H7 (cell line): ENCODE measurements at regions not wholly inside any gene's neighbourhood (a gene's known extent, or its start where the extent isn't known, plus 50 kb on each side); places are given as distances from the start of the nearest gene placed in this dataset.

ENCODE experiments used
- DNase-seq: peaks from one replicate; pipeline ENCODE4 v3.0.0; 2012
- H3K27me3 ChIP-seq: 2 replicates; pipeline ENCODE4 v1.6.0; 2011; ENCODE audit warnings: mild to moderate bottlenecking, low read length; ENCODE audit not compliant: control insufficient read depth, insufficient read depth
- H3K36me3 ChIP-seq: replicated peaks from 2 replicates; pipeline ENCODE4 v1.5.1; 2011; ENCODE audit warnings: low read length; ENCODE audit not compliant: control insufficient read depth, insufficient read depth
- H3K4me3 ChIP-seq: 2 replicates; pipeline ENCODE4 v1.5.1; 2011; ENCODE audit warnings: low read depth, mild to moderate bottlenecking, control low read depth, low read length, moderate library complexity; ENCODE audit not compliant: insufficient read depth

- no peaks in the 10 kb centered on the region for H3K27me3 ChIP-seq
- no peak overlapping the region for H3K4me3 ChIP-seq
- H3K36me3 ChIP-seq, result no peaks in the 10 kb centered on the region
- DNase-seq, result peak; percentile 17
Observed at GRCh38 chr2:52732849-52733395, 1034.7 kb upstream of the CHAC2 start.

GRCh38 chr2:52724585-52724984, 1043.0 kb upstream of the CHAC2 start:
- no peak for DNase-seq
- no peaks in the 10 kb centered on the region for H3K36me3 ChIP-seq
- H3K27me3 ChIP-seq, result no peaks in the 10 kb centered on the region
- no peak overlapping the region for H3K4me3 ChIP-seq

- no peak for DNase-seq
- Histone ChIP-seq H3K4me3 (no peak overlapping the region), H3K27me3 (no peaks in the 10 kb centered on the region), H3K36me3 (no peaks in the 10 kb centered on the region)
Observed at GRCh38 chr2:52717836-52718235, 1049.8 kb upstream of the CHAC2 start.

- Histone ChIP-seq H3K27me3 (no peaks in the 10 kb centered on the region), H3K36me3 (no peaks in the 10 kb centered on the region), H3K4me3 (no peak overlapping the region)
- no peak for DNase-seq
Observed at GRCh38 chr2:52710810-52711618, 1056.6 kb upstream of the CHAC2 start.

GRCh38 chr2:52704251-52704650, 1063.4 kb upstream of the CHAC2 start:
- no peak overlapping the region for H3K4me3 ChIP-seq
- H3K36me3 ChIP-seq, result no peaks in the 10 kb centered on the region
- no peaks in the 10 kb centered on the region for H3K27me3 ChIP-seq
- no peak for DNase-seq

- Histone ChIP-seq H3K36me3 (no peaks in the 10 kb centered on the region), H3K4me3 (no peak overlapping the region), H3K27me3 (no peaks in the 10 kb centered on the region)
- DNase-seq, result no peak
Observed at GRCh38 chr2:52703004-52703403, 1064.6 kb upstream of the CHAC2 start.

- DNase-seq, result no peak
- no peaks in the 10 kb centered on the region for H3K27me3 ChIP-seq
- no peak overlapping the region for H3K4me3 ChIP-seq
- no peaks in the 10 kb centered on the region for H3K36me3 ChIP-seq
Observed at GRCh38 chr2:52698408-52698807, 1069.2 kb upstream of the CHAC2 start.

- Histone ChIP-seq H3K36me3 (no peaks in the 10 kb centered on the region), H3K27me3 (no peaks in the 10 kb centered on the region), H3K4me3 (no peak overlapping the region)
- no peak for DNase-seq
Observed at GRCh38 chr2:52697690-52698089, 1069.9 kb upstream of the CHAC2 start.

GRCh38 chr2:52695731-52696130, 1071.9 kb upstream of the CHAC2 start:
- Histone ChIP-seq H3K4me3 (no peak overlapping the region), H3K27me3 (no peaks in the 10 kb centered on the region), H3K36me3 (no peaks in the 10 kb centered on the region)
- DNase-seq, result no peak

- no peak for DNase-seq
- no peak overlapping the region for H3K4me3 ChIP-seq
- no peaks in the 10 kb centered on the region for H3K36me3 ChIP-seq
- H3K27me3 ChIP-seq, result no peaks in the 10 kb centered on the region
Observed at GRCh38 chr2:52686935-52687334, 1080.7 kb upstream of the CHAC2 start.

GRCh38 chr2:52676056-52676455, 1091.5 kb upstream of the CHAC2 start:
- no peak for DNase-seq
- H3K4me3 ChIP-seq, result no peak overlapping the region
- H3K36me3 ChIP-seq, result no peaks in the 10 kb centered on the region
- H3K27me3 ChIP-seq, result no peaks in the 10 kb centered on the region

- Histone ChIP-seq H3K36me3 (no peaks in the 10 kb centered on the region), H3K4me3 (no peak overlapping the region), H3K27me3 (no peaks in the 10 kb centered on the region)
- no peak for DNase-seq
Observed at GRCh38 chr2:52668724-52669123, 1098.9 kb upstream of the CHAC2 start.

- H3K36me3 ChIP-seq, result no peaks in the 10 kb centered on the region
- no peaks in the 10 kb centered on the region for H3K27me3 ChIP-seq
- DNase-seq, result no peak
- no peak overlapping the region for H3K4me3 ChIP-seq
Observed at GRCh38 chr2:52659546-52659945, 1108.1 kb upstream of the CHAC2 start.

GRCh38 chr2:52658598-52658997, 1109.0 kb upstream of the CHAC2 start:
- no peak for DNase-seq
- no peaks in the 10 kb centered on the region for H3K27me3 ChIP-seq
- no peaks in the 10 kb centered on the region for H3K36me3 ChIP-seq
- H3K4me3 ChIP-seq, result no peak overlapping the region

GRCh38 chr2:52639692-52640091, 1127.9 kb upstream of the CHAC2 start:
- Histone ChIP-seq H3K27me3 (no peaks in the 10 kb centered on the region), H3K36me3 (no peaks in the 10 kb centered on the region), H3K4me3 (no peak overlapping the region)
- no peak for DNase-seq
